HCT116 (cell line): ENCODE measurements at regions not wholly inside any gene's neighbourhood (a gene's known extent, or its start where the extent isn't known, plus 50 kb on each side); places are given as distances from the start of the nearest gene placed in this dataset.

Experiments
- ATAC-seq: fragments of 200-7000 bp; cut with Tn5 transposase; 2 replicates; pipeline ENCODE4 v1.9.1; 2020; ENCODE audit warnings: mild to moderate bottlenecking, moderate library complexity
- BruUV-seq: library from RNA; stranded (reverse); fragments of 400-500 nt; replicated peaks from 2 replicates; lab custom pipeline; 2021; lab: Mats Ljungman, UMichigan
- CTCF ChIA-PET: fragments of 300-600 bp; sonication (Branson Sonifier 250); formaldehyde crosslinking; loops from one replicate; lab custom pipeline; 2021; ENCODE audit warnings: antibody characterized with exemption; lab: Charles Lee
- POLR2A ChIA-PET: fragments of 300-600, 350-600 bp; sonication (Branson Sonifier 250); formaldehyde crosslinking; loops from one replicate; lab custom pipeline; 2021; ENCODE audit warnings: antibody characterized with exemption; lab: Charles Lee
- RAD21 ChIA-PET, 2 experiments: fragments of 300-600 bp; sonication (Branson Sonifier 250); formaldehyde crosslinking; loops; one replicate each; lab custom pipeline; 2023; ENCODE audit warnings: low total read pairs in 2 of 2; ENCODE audit not compliant: uncharacterized antibody in 2 of 2, unreplicated experiment in 2 of 2, low non-redundant PET in 1 of 2; lab: Charles Lee
- DNase-seq: peaks from one replicate; pipeline ENCODE4 v3.0.0-alpha.2; 2010; ENCODE audit warnings: low read depth, low spot score
- H2AFZ ChIP-seq: fragments of 200-600 bp; shearing (Covaris generic), sonication (generic); 2 replicates; pipeline ENCODE4 v1.6.1; 2017; ENCODE audit warnings: low read depth, mixed run types, mixed read lengths, antibody characterized with exemption, low read length; ENCODE audit not compliant: poor library complexity, severe bottlenecking
- H3K27ac ChIP-seq: 2 replicates; pipeline ENCODE4 v1.5.1; 2012; ENCODE audit warnings: low read depth, low read length
- H3K27me3 ChIP-seq: fragments of 200-600 bp; sonication (generic); 2 replicates; pipeline ENCODE4 v1.6.1; 2016; ENCODE audit warnings: mixed run types, low read length, mixed read lengths; ENCODE audit not compliant: insufficient read depth
- H3K36me3 ChIP-seq, 2 experiments: fragments of 200-500 bp in 1 of 2; fragments of 200-600 bp in 1 of 2; sonication (Bioruptor generic) in 1 of 2; sonication (generic) in 1 of 2; 2 replicates each; pipeline versions ENCODE4 v1.5.1 to v1.6.1; 2014 to 2016; ENCODE audit warnings: low read length in 2 of 2, inconsistent platforms in 1 of 2, mixed read lengths in 1 of 2, mixed run types in 1 of 2; ENCODE audit not compliant: insufficient read depth in 2 of 2, control insufficient read depth in 1 of 2
- H3K4me1 ChIP-seq, 2 experiments: fragments of 200-600 bp in 1 of 2; sonication (generic) in 1 of 2; 2 replicates each; pipeline versions ENCODE4 v1.5.1 to v1.6.1; 2012 to 2017; ENCODE audit warnings: low read length in 2 of 2, inconsistent platforms in 1 of 2, mild to moderate bottlenecking in 1 of 2, mixed read lengths in 1 of 2, mixed run types in 1 of 2, moderate library complexity in 1 of 2; ENCODE audit not compliant: insufficient read depth in 2 of 2, control insufficient read depth in 1 of 2
- H3K4me2 ChIP-seq: fragments of 200-600 bp; sonication (generic); 2 replicates; pipeline ENCODE4 v1.6.1; 2017; ENCODE audit warnings: mixed run types, low read length, mixed read lengths
- H3K4me3 ChIP-seq, 2 experiments: fragments of 200-600 bp in 1 of 2; sonication (generic) in 1 of 2; replicated peaks in 1 of 2; 2 replicates each; pipeline ENCODE4 v1.5.1; 2011 to 2016; ENCODE audit warnings: low read length in 2 of 2, control low read depth in 1 of 2, low read depth in 1 of 2, mild to moderate bottlenecking in 1 of 2, mixed read lengths in 1 of 2, mixed run types in 1 of 2
- H3K79me2 ChIP-seq: fragments of 200-600 bp; sonication (generic); 2 replicates; pipeline ENCODE4 v1.6.1; 2017; ENCODE audit warnings: mild to moderate bottlenecking, mixed run types, low read length, moderate library complexity, mixed read lengths; ENCODE audit not compliant: insufficient read depth
- H3K9ac ChIP-seq: fragments of 200-600 bp; sonication (generic); 2 replicates; pipeline ENCODE4 v1.6.1; 2016; ENCODE audit warnings: low read length, mixed read lengths
- H3K9me2 ChIP-seq: fragments of 200-600 bp; sonication (generic), shearing (Covaris generic); 2 replicates; pipeline ENCODE4 v1.6.1; 2017; ENCODE audit warnings: mixed run types, mild to moderate bottlenecking, moderate library complexity; ENCODE audit not compliant: insufficient read depth
- H3K9me3 ChIP-seq, 2 experiments: fragments of 200-500 bp in 1 of 2; fragments of 200-600 bp in 1 of 2; sonication (Bioruptor generic) in 1 of 2; sonication (generic) in 1 of 2; 2 replicates each; pipeline ENCODE4 v1.6.1; 2014 to 2017; ENCODE audit warnings: low read length in 2 of 2, mixed read lengths in 2 of 2, inconsistent platforms in 1 of 2, low read depth in 1 of 2, mild to moderate bottlenecking in 1 of 2, mixed run types in 1 of 2, moderate library complexity in 1 of 2; ENCODE audit not compliant: control insufficient read depth in 1 of 2, insufficient read depth in 1 of 2
- H4K20me1 ChIP-seq: fragments of 200-600 bp; sonication (generic), shearing (Covaris generic); 2 replicates; pipeline ENCODE4 v1.6.1; 2017; ENCODE audit warnings: mixed run types, mild to moderate bottlenecking, moderate library complexity; ENCODE audit not compliant: insufficient read depth
- ATF3 ChIP-seq: IDR thresholded peaks from 2 replicates; pipeline ENCODE4 v1.6.1; 2012
- CBX3 ChIP-seq: IDR thresholded peaks from 2 replicates; pipeline ENCODE4 v1.6.1; 2012; ENCODE audit warnings: low read depth
- CTCF ChIP-seq, 3 experiments: fragments of 200-600 bp in 1 of 3; sonication (generic) in 1 of 3; IDR thresholded peaks in 2 of 3; conservative IDR thresholded peaks in 1 of 3; 2 replicates each; pipeline ENCODE4 v1.5.1; 2012 to 2017; ENCODE audit warnings: low read depth in 2 of 3, low read length in 2 of 3, antibody characterized with exemption in 1 of 3, borderline replicate concordance in 1 of 3, control low read depth in 1 of 3, mild to moderate bottlenecking in 1 of 3, mixed read lengths in 1 of 3, mixed run types in 1 of 3, moderate library complexity in 1 of 3; ENCODE audit not compliant: insufficient read depth in 1 of 3
- EZH2phosphoT487 ChIP-seq: fragments of 200-600 bp; IDR thresholded peaks from 2 replicates; pipeline ENCODE4 v1.6.1; 2018; ENCODE audit warnings: antibody characterized with exemption, borderline replicate concordance
- JUND ChIP-seq: IDR thresholded peaks from 2 replicates; pipeline ENCODE4 v1.6.1; 2012
- MAX ChIP-seq: IDR thresholded peaks from 2 replicates; pipeline ENCODE4 v1.6.1; 2012
- POLR2AphosphoS5 ChIP-seq: IDR thresholded peaks from 2 replicates; pipeline ENCODE4 v1.6.1; 2011; ENCODE audit warnings: mild to moderate bottlenecking, low read depth, low read length, moderate library complexity
- RAD21 ChIP-seq: IDR thresholded peaks from 2 replicates; pipeline ENCODE4 v1.6.1; 2012; ENCODE audit warnings: low read depth, mild to moderate bottlenecking
- SRF ChIP-seq: IDR thresholded peaks from 2 replicates; pipeline ENCODE4 v1.6.1; 2012; ENCODE audit warnings: low read depth
- TCF7L2 ChIP-seq: IDR thresholded peaks from 2 replicates; pipeline ENCODE4 v1.7.0; 2011; ENCODE audit warnings: borderline replicate concordance, inconsistent platforms; ENCODE audit not compliant: insufficient read depth, insufficient read length; ENCODE audit errors: extremely low read depth
- ZBTB33 ChIP-seq: IDR thresholded peaks from 2 replicates; pipeline ENCODE4 v1.6.1; 2011; ENCODE audit warnings: mild to moderate bottlenecking, low read length, moderate library complexity; ENCODE audit not compliant: insufficient replicate concordance; ENCODE audit errors: extremely low read depth
- ZNF274 ChIP-seq: fragments of 200-500 bp; sonication (Bioruptor generic); IDR thresholded peaks from 2 replicates; pipeline ENCODE4 v1.6.1; 2014; ENCODE audit warnings: mild to moderate bottlenecking, low read depth, low read length, inconsistent platforms
- intact Hi-C: fragments of 100-400 bp; cut with micrococcal nuclease; formaldehyde crosslinking; loops from 2 replicates; pipeline ENCODE4 v1.10.0; 2022

GRCh38 chr18:41227993-41228392 is 727.0 kb upstream of the PIK3C3 start:
- ATAC-seq (no peak), DNase-seq (no peak)
- H3K9me3 ChIP-seq = peaks cover 0 to 26% of the 10 kb centered on the region in 2 experiments; a peak in 2 of 4 replicates
- BruUV-seq = no TSS peak
- no peak overlapping the region for H3K4me3 ChIP-seq
- TF ChIP-seq POLR2AphosphoS5 (no peak), RAD21 (no peak), ZBTB33 (no peak), JUND (no peak), SRF (no peak)
- H3K79me2 ChIP-seq = no peaks in the 10 kb centered on the region
- H2AFZ ChIP-seq = no peak overlapping the region
- no peaks in the 10 kb centered on the region for H3K4me1 ChIP-seq
- no peaks in the 10 kb centered on the region for H3K27me3 ChIP-seq
- no peak overlapping the region for H3K27ac ChIP-seq
- H3K9me2 ChIP-seq = no peaks in the 10 kb centered on the region
- intact Hi-C loops = no loop called here
- no peaks in the 10 kb centered on the region for H4K20me1 ChIP-seq
- H3K36me3 ChIP-seq = no peaks in the 10 kb centered on the region
- H3K9ac ChIP-seq = no peak overlapping the region
- CTCF ChIA-PET = no interaction called here
- no peak overlapping the region for H3K4me2 ChIP-seq
- RAD21 ChIA-PET = no interaction called here
- POLR2A ChIA-PET = no interaction called here

GRCh38 chr18:41226911-41227310 is 728.1 kb upstream of the PIK3C3 start:
- TF ChIP-seq CBX3 (no peak), EZH2phosphoT487 (no peak), TCF7L2 (no peak), RAD21 (no peak), ZNF274 (no peak), MAX (no peak), ATF3 (no peak), CTCF (IDR thresholded peaks at IDR 0.05 in 2 of 3, conservative IDR thresholded peaks at IDR 0.05 in 1 of 3; ENCODE audit: borderline replicate concordance in 1 of 3, insufficient read depth in 1 of 3, low read depth in 2 of 3, low read length in 2 of 3) (no peak)
- ChIA-PET CTCF (no interaction called here), POLR2A (no interaction called here), RAD21 (no interaction called here)
- no TSS peak for BruUV-seq
- no peak overlapping the region for H3K9ac ChIP-seq
- intact Hi-C loops = no loop called here
- H3K4me1 ChIP-seq = no peaks in the 10 kb centered on the region
- no peaks in the 10 kb centered on the region for H3K27me3 ChIP-seq
- H3K9me3 ChIP-seq = peaks cover 3 to 19% of the 10 kb centered on the region in 2 experiments; a peak in 2 of 4 replicates
- ATAC-seq (no peak), DNase-seq (no peak)
- H3K4me2 ChIP-seq = no peak overlapping the region
- H3K4me3 ChIP-seq = no peak overlapping the region
- no peaks in the 10 kb centered on the region for H3K79me2 ChIP-seq
- H3K27ac ChIP-seq = no peak overlapping the region
- no peaks in the 10 kb centered on the region for H4K20me1 ChIP-seq
- no peak overlapping the region for H2AFZ ChIP-seq
- H3K9me2 ChIP-seq = no peaks in the 10 kb centered on the region
- H3K36me3 ChIP-seq = no peaks in the 10 kb centered on the region
